GM21390 (cell line): ENCODE measurements at regions not wholly inside any gene's neighbourhood (a gene's known extent, or its start where the extent isn't known, plus 50 kb on each side); places are given as distances from the start of the nearest gene placed in this dataset.
"Not testable (repeated sequence)": the region's sequence is repeated elsewhere in the genome, so short reads cannot be mapped to it uniquely, and the experiment has no call there.

Experiments
- ATAC-seq: cut with Tn5 transposase; IDR thresholded peaks from one replicate; pipeline ENCODE4 v1.9.1; 2021; ENCODE audit not compliant: unreplicated experiment

DNA sequence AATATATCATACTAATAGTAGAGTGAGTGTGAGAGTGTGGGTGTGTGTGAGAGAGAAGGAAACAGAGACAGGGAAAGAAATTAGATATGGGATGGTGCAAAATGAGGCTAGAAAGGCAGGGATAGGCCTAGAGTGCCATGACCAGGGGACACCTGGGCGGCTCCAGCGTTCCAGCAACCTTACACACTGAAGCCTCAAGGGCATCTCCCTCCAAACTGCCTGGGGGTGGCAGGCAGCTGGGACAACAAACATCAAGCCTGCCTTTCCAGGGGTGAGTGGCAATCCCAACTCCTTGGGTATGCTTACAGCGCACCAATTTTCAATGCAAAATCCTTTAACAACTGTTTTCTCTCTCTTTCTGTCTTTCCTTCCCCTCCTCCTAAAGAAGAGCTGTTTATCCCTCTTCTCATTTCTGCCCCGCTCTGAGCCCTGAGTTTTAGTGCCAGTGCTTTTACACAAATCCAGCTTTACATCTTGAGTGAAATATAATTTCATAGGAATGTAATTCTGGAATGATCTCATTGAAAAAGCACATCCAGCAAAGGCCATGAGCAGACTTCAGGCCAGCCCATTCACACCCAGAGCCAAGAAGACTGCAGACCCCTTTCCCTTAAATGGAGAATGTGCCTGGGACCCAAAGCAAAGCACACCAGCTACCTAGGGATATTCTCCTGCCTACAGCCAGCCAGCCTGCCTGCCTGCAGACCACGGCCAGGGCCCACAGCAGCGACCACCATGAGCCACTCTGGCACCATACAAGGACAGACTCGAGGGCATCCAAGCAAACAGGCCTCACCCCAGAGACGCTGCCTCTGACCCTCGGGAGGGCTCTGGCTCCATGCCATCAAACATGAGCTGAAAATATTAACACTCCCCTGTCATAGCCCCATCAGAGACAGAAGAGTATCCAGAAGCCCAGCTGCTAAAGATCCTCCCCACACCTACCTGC is 90.3 kb downstream of the RPL27A start:
- no peak for ATAC-seq

DNA sequence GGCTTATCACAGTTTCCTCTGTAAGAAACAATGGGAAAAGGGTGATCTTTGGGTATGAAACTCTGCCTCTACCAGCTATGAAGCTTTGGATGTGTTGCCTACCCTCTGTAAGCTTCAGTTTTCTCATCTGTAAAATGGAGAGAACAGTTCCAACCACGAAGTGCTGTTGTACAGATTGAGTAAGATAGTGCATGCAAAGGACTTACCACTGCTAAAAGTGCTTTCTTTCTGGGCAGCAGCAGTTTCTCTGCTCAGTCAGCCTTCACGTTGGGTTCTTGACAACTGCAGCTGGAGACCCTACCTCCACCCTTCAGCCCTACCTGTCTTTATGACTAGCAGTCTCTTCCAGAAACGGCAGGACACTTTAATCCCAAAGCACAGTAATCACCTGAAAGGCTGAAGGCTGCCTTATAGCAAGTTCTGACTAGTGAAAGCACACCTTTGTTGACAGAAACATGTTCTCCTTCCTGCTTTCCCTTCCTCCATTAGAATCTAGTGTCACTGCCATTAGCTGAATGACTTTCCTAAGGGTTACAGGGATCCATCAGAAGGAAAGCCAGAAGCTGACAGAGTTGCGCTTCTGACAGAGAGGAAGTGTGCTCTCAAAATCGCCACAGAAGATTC is 91.4 kb downstream of the RPL27A start:
- ATAC-seq: no peak

DNA sequence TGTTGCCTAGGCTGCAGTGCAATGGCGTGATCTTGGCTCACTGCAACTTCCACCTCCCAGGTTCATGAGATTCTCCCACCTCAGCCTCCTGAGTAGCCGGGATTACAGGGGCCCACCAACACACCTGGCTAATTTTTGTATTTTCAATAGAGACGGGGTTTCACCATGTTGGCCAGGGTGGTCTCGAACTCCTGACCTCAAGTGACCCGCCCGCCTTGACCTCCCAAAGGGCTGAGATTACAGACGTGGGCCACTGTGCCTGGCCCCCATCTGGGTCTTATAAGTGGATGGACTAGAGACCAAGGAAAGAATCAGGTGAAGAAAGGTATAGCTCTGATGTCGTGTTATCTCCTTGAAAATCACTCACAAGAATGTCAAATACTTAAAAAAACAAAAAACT is 92.3 kb downstream of the RPL27A start:
- not testable (repeated sequence) for ATAC-seq

DNA sequence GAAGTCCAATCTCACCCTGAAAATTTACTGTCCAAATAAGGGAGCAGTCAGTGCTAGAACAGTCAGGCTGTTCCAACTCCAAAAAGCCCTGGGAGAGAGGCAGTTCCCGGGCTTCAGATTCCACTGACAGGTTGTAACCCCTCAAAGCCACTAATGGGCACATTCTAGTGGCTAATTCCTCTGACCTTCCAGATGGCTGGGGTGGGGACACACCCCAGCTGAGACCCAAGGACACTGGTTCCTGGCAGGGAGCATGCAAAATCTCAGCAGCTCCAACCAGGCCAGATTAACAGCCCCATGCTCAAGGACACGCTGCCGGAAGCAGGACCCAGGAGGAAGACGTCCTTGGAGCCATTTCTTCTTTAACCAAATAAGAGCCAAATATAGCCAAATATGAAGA is 92.7 kb downstream of the RPL27A start:
- ATAC-seq: no peak

DNA sequence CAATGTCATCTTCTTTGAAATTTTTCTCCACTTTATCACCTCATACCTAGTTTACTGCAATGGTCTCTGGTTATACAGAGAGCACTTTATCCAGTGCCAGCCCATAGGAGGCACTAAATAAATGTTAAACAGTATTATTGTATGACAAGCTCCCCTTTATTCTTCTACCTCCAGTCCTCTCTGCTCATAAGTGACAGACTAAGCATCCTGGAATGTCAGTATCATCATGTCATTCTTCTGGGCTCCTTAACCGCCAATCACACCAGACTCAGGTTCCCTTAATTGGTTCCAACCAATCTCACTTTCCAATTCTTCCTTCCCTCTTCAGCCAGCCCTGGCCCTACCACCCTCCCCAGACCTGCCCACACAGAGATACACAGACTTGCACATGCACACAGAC is 93.1 kb downstream of the RPL27A start:
- ATAC-seq: no peak

DNA sequence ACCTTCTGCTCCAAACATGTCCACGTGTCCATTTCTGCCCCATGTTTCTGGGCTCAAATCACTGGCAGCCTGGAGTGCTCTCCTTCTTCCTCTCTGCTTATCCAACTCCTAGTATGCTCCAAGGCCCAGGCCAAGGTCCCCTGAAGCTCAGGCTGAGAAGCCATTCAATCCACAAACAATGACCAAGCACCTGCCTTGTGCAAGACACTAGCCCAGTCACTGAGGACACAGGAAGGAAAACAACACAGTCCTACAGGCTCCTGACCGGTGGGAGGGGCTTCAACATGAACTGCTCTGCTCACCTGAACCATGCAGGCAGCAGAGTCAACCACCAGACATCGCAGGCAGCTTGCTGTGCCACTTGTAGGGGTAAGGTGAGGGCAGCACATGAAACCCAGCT is 93.6 kb downstream of the RPL27A start:
- no peak for ATAC-seq

DNA sequence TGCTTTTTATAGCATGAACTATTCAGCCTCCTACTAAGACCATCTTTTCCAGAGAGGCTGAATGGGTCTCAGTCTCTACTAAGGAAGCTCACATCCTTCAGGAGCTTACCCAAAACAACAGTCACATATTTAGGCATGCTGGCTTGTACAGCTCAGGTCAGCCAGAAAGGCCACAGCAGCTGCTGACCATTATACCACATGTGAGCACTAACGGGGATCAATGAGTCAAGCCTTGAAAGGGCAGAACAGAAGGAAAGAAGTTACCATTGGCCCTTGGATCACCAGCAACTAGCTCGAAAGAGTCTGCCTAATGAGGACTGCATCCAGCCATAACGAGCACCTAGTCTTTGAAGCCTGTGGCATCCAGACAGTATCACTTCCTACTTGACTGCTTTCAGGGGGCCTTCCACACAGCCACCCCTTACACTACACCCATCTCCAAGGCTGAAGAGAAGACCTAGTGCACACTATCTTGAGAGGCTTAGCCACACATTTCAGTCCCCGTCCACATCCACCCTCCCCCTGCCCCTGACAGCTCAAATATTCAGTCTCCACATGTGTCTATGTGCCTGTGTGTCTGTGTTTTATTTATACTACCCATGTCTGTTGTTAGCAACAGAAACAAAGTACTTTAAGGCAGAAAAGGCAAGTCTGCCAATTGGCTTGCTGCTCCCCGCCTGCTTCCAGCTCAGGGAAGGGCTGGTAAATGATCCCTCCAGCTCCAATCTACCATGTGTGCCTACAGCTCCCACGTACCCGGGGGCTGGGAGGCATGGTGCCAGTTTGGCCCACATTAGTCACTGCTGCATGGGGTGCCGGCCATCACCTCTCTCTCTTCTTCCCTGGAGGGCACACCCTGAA is 95.5 kb downstream of the RPL27A start:
- ATAC-seq: no peak

DNA sequence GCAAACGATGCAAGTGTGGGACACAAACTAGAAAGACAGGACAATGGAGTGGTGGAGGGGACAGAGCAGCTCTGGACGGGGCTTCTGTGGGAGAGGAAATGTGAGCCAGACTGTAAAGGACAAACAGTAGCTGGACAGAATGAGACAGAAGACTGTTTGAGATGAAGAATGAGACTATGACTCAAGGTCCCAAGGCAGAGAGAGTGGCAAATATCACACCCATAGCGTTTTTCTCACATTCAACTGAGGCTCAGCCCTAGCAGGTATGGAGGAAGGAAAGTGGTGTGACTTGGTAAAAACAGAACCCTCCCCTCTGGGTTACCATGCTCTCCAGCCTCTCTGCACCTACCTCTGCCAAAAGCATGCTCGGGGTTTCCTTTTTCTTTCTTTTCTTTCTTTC is 96.5 kb downstream of the RPL27A start:
- ATAC-seq: no peak

DNA sequence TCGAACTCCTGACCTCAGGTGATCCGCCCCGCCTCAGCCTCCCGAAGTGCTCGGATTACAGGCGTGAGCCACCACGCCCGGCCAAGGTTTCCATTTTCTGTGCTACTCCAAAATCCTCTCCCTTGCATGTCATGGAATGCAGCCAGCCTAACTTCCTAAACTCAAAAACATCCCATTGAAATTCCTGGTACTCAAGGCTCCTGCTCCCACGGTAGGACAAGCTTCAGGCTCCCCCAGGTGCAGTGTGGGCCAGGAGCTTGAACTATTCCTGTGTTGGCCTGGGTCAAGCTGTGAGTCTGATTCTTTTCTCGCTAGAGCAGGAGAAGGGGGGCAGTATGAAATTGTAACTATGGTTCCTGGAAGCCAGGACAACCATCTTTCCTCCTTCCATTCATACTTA is 97.1 kb downstream of the RPL27A start:
- no peak for ATAC-seq

DNA sequence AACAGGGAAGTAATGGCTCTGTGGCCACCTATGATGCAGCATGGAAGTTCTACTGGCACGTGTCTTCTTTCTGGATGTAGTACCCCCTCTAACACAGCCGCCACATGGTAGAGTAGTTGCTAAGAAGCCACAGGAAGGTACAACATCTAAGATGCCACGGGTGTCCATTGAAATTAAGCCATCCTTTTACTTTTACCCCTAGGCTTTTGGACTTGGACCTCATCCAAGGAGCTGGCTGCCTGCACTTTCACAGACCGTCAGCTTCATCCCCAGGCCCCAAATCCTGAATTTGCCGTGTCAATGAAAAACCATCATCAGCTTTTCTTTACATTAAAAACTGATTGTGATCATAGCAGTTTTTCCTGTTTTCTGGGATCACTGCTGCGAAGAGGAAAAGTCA is 102.4 kb downstream of the RPL27A start:
- no peak for ATAC-seq

DNA sequence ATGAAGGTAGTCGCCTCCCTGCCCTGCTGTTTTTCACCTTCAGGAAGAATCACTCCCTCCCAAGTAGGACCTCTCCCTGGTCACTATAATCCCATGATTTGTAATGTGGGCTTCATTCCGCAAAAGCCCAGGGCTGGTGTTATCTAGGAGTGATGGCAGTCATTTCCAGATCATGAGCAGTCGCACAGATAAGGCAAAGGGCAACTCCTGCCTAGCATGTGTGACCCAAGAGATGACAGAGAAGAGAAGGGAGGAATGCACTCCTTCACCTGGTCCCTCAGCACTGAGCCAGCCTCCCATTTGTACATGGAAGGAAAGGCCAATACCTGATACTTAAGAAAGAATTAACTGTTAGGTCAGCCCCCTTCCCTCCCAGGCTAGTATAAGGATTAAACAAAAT is 102.9 kb downstream of the RPL27A start:
- no peak for ATAC-seq

DNA sequence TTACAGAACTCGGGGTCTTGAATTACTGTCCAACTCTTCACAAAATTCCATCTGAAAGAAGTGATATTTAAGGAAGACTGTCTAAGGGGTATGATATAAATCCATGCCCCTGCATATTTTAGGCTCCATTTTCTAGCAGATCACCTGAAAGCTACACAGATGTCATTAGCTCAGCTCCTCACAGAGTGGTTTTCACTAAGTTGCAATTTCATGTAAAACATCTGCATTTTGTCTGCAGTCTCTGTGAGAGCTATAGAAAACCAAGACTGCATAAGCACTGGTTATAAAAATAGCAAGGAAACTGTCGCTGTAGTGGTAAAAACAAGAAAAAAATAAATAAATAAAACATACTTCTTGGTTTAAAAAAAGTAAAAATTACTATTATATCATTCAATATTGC is 103.4 kb downstream of the RPL27A start:
- ATAC-seq: no peak

DNA sequence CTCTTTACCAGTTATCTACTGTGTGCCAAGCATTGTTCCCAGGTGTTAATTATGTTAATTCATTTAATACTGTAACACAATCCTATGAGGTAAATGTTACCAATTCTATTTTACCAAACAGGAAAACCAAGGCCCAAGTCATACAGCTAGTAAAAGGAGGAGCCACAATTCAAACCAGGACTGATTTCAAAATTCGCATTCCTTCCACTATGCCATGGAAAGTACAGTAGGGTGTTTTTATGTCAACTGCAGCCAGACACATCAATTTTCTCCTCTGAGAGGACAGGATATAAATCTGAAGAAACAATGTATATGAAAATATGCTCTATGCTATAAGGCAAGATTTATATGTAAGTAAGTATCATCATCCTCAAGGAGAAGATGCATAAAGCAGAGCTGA is 104.3 kb downstream of the RPL27A start:
- no peak for ATAC-seq

DNA sequence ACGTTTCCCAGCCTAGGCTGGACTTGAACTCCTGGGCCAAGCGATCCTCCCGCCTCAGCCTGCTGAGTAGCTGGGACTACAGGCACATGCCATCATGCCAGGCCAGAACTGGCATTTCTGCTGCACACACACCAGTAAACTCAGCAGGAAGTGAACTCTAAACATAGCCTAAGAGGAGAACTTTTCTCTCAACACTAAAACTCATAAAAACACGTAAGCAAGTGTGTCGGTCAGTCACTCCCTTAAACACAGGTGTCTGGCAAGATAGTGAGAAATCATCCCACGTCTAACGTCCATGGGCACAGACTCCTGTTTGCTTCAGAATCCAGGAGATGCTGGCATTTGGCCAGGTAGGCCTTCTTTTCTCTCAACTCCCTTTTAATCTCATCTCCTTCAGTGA is 104.8 kb downstream of the RPL27A start:
- no peak for ATAC-seq

DNA sequence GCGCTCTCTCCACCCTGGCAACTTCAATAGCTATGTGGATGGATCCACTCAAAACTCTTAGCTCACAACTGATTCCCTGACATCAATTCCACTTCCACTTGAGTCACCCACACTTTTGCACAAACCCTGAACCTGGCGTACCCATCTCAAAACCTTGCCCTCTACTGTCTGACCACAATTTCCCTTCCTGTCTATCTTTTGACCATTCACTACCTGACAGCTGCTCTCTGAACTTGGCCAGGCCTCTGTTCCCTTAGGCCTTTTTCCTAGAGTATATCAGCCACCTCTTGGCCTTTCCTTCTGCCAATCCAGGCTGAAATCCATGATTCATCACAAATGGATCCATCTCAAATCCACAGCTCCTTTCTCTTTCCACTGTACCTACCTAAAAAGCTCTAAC is 106.0 kb downstream of the RPL27A start:
- no peak for ATAC-seq

DNA sequence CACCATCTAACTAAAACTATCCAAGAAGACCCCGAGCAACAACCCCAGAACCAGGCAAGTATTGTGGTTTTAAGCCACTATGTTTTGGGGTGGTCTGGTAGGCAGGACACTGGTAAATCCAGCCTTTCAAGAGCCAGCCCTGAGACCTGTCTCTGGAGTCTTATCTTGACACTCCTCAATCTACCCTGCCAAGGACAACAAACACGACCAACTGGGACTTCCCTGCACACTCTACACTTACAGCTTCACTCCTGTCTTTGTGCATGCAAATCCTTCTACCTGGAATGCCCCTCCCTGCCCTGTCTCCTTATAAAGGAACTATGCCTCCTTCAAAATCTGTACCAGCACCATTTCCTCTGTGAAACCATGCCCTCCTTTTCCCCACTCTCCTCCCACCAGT is 107.3 kb downstream of the RPL27A start:
- no peak for ATAC-seq

DNA sequence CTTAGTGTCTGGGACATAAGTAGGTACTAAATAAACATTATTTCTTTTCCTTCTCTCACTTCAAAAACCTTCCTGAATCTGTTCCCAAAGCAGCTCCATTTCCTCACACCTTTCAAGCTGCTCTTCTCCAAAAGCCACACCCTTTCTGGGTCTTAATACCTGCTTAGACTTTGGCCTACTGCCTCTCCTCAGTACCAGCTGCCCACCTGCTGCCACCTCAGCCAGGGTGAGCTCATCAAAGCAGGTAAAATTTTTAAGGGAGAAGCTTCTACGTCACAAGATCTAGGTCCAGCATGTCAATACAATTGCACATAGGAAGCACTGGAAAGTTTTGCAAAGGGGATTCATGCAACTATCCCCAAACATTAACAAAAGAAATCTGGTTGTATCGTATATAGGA is 108.4 kb downstream of the RPL27A start:
- no peak for ATAC-seq

DNA sequence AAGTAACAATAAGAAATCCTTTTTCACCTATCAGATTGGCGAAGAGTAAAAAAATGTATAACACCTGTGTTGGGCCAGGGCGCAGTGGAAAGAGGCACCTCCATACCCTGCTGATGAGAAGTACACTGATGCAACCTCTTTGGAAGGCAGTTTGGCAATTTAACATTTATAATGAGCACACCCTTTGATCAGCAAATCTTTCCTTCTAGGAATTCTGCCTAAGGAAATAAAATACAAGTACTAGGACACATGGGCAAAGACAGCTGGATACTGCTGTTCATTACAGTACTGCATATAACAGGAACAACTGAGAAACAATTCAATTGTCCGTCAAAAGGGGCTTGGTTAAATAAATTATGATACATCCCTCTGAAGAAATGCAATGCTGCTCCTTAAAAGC is 110.1 kb downstream of the RPL27A start:
- no peak for ATAC-seq

DNA sequence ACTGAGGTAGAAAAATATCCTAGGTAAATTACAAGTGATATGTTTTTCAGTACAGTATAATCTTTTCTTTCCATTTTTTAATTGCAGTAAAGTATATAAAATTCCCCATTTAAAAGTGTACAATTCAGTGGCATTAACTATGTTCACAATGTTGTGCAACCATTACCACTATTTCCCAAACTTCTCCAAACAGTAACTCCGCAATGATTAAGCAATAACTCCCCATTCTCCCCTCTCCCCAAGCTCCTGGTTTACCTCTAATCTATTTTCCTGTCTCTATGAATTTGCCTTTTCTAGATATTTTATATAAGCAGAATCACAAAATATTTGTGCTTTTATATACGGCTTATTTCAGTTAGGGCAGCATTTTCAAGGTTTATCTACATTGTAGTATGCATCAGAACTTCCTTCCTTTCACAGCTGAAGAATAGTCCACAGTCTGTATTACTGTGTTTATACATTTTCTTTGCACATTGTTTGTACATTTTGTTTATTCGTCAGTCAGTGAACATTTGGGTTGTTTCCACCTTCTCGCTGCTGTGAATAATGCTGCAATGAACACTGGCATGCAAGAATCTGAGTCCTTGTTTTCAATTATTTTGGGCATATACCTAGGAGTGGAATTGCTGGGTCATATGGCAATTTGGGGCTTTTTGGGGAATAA is 110.7 kb downstream of the RPL27A start:
- ATAC-seq: no peak

DNA sequence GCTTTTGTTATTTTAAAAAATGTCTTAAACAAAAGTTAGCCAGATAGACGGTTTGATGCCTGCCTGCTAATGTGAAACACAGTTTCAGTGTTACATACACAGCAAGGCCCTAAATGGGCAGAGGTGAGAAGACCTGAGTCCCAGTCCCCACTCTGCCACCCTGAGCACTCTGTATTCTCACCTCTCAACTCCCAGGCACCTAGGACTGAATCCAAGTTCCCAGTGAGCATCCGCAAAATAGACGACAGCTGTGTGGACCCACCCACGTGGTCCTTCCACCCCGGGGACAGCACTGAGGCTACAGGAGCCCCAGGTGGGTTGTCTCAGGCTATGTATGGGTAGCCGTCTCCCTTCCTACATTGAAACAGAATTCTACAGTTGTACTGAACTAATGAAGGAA is 111.5 kb downstream of the RPL27A start:
- ATAC-seq: no peak

DNA sequence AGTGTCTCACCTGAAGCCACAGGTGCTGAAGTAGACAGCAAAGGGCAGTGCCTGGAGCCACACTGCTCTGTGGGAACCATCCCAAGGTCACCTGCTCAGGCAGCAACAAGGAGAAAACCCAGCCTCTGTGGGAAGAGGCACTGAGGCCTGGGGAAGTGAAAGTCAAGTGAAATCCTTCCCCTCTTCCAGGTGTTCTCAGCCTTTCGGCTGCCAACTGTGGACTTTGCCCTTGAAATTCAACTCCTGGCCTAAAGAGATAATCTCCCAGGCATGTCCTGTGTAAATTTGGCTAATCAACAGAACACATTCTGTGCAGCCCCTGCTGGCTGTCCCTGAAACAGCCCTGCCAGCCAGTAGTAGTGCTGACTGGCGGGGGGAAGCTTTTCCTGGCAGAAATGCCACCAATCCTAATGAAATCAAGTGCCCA is 112.1 kb downstream of the RPL27A start:
- no peak for ATAC-seq
